ENCODE measurements at regions not wholly inside any gene's neighbourhood (a gene's known extent, or its start where the extent isn't known, plus 50 kb on each side); places are given as distances from the start of the nearest gene placed in this dataset.

- no peak overlapping the region for H3K4me3 ChIP-seq (ENCODE audit: low read depth, poor library complexity, severe bottlenecking)
- WGBS, 2 donors = 84 to 90% methylated on average over 2 of the region's 2 CpGs
- TF ChIP-seq CTCF (IDR thresholded peaks at IDR 0.05) (no peak), POLR2A (IDR thresholded peaks at IDR 0.05) (no peak)
- DNase-seq (ENCODE audit: low spot score in 2 of 2) = no peak
- intact Hi-C loops (cut with DNase I; ENCODE audit: low total_unique reads) = no loop called here
Observed at GRCh38 chr4:159549098-159549518, 446.2 kb downstream of the RAPGEF2 start.

- intact Hi-C loops (cut with DNase I; ENCODE audit: low total_unique reads) = no loop called here
- 48 to 64% methylated on average over 1 of the region's 1 CpG for WGBS, 2 donors
- DNase-seq (ENCODE audit: low spot score in 2 of 2) = no peak
- no peak overlapping the region for H3K4me3 ChIP-seq (ENCODE audit: low read depth, poor library complexity, severe bottlenecking)
- no peak for TF ChIP-seq CTCF (IDR thresholded peaks at IDR 0.05)
- no peak for TF ChIP-seq POLR2A (IDR thresholded peaks at IDR 0.05)
Observed at GRCh38 chr4:159551281-159551680, 448.4 kb downstream of the RAPGEF2 start.

GRCh38 chr4:159552979-159553768 is 450.3 kb downstream of the RAPGEF2 start:
- 77 to 78% methylated on average over 4 of the region's 4 CpGs for WGBS, 2 donors
- no peak for TF ChIP-seq POLR2A (IDR thresholded peaks at IDR 0.05)
- no peak for TF ChIP-seq CTCF (IDR thresholded peaks at IDR 0.05)
- DNase-seq (ENCODE audit: low spot score in 2 of 2) = no peak
- no peak overlapping the region for H3K4me3 ChIP-seq (ENCODE audit: low read depth, poor library complexity, severe bottlenecking)
- intact Hi-C loops (cut with DNase I; ENCODE audit: low total_unique reads) = no loop called here

GRCh38 chr4:159555873-159556272 is 453.0 kb downstream of the RAPGEF2 start:
- intact Hi-C loops (cut with DNase I; ENCODE audit: low total_unique reads) = no loop called here
- H3K4me3 ChIP-seq (ENCODE audit: low read depth, poor library complexity, severe bottlenecking) = no peak overlapping the region
- DNase-seq (ENCODE audit: low spot score in 2 of 2) = no peak
- TF ChIP-seq CTCF (IDR thresholded peaks at IDR 0.05) (no peak), POLR2A (IDR thresholded peaks at IDR 0.05) (no peak)

GRCh38 chr4:159562366-159562765 is 459.5 kb downstream of the RAPGEF2 start:
- DNase-seq (ENCODE audit: low spot score in 2 of 2) = no peak
- WGBS, 2 donors = 66 to 70% methylated on average over 1 of the region's 1 CpG
- TF ChIP-seq POLR2A (IDR thresholded peaks at IDR 0.05) (no peak), CTCF (IDR thresholded peaks at IDR 0.05) (no peak)
- intact Hi-C loops (cut with DNase I; ENCODE audit: low total_unique reads) = no loop called here
- no peak overlapping the region for H3K4me3 ChIP-seq (ENCODE audit: low read depth, poor library complexity, severe bottlenecking)

GRCh38 chr4:159563257-159563656 is 460.4 kb downstream of the RAPGEF2 start:
- WGBS, 2 donors = 41 to 52% methylated on average over 1 of the region's 1 CpG
- TF ChIP-seq POLR2A (IDR thresholded peaks at IDR 0.05) (no peak), CTCF (IDR thresholded peaks at IDR 0.05) (no peak)
- no peak for DNase-seq (ENCODE audit: low spot score in 2 of 2)
- no peak overlapping the region for H3K4me3 ChIP-seq (ENCODE audit: low read depth, poor library complexity, severe bottlenecking)
- intact Hi-C loops (cut with DNase I; ENCODE audit: low total_unique reads) = no loop called here

All from lower leg skin (tissue), 4 donors.